ENCODE measurements at regions not wholly inside any gene's neighbourhood (a gene's known extent, or its start where the extent isn't known, plus 50 kb on each side); places are given as distances from the start of the nearest gene placed in this dataset.
"Not testable (repeated sequence)": the region's sequence is repeated elsewhere in the genome, so short reads cannot be mapped to it uniquely, and the experiment has no call there.

GRCh38 chr7:65771226-65771569 lies 101.7 kb upstream of the VKORC1L1 start:
- not testable (repeated sequence) for H3K27me3 ChIP-seq (ENCODE audit: control insufficient read depth, insufficient read depth, low read length); H3K4me1 ChIP-seq (ENCODE audit: control insufficient read depth, insufficient read depth, low read length); H3K9me3 ChIP-seq (ENCODE audit: control insufficient read depth, low read length); H3K36me3 ChIP-seq (ENCODE audit: control insufficient read depth, insufficient read depth, low read length)
- Histone ChIP-seq H3K4me3 (ENCODE audit: low read length) (peak overlapping the region; percentile 62), H3K9ac (ENCODE audit: low read length) (peak overlapping the region; percentile 69)

GRCh38 chr7:65776677-65777076 lies 96.2 kb upstream of the VKORC1L1 start:
- H3K36me3 ChIP-seq (ENCODE audit: control insufficient read depth, insufficient read depth, low read length); H3K4me1 ChIP-seq (ENCODE audit: control insufficient read depth, insufficient read depth, low read length); H3K27me3 ChIP-seq (ENCODE audit: control insufficient read depth, insufficient read depth, low read length); H3K9me3 ChIP-seq (ENCODE audit: control insufficient read depth, low read length); H3K9ac ChIP-seq (ENCODE audit: low read length); H3K4me3 ChIP-seq (ENCODE audit: low read length): not testable (repeated sequence)

- H3K9ac ChIP-seq (ENCODE audit: low read length); H3K4me1 ChIP-seq (ENCODE audit: control insufficient read depth, insufficient read depth, low read length); H3K36me3 ChIP-seq (ENCODE audit: control insufficient read depth, insufficient read depth, low read length); H3K4me3 ChIP-seq (ENCODE audit: low read length); H3K9me3 ChIP-seq (ENCODE audit: control insufficient read depth, low read length); H3K27me3 ChIP-seq (ENCODE audit: control insufficient read depth, insufficient read depth, low read length): not testable (repeated sequence)
Measured at GRCh38 chr7:65789943-65790342, 82.9 kb upstream of the VKORC1L1 start.

GRCh38 chr7:65791788-65792187 lies 81.1 kb upstream of the VKORC1L1 start:
- H3K4me1 ChIP-seq (ENCODE audit: control insufficient read depth, insufficient read depth, low read length) = not testable (repeated sequence)

GRCh38 chr7:65792726-65793125 lies 80.1 kb upstream of the VKORC1L1 start:
- H3K27me3 ChIP-seq (ENCODE audit: control insufficient read depth, insufficient read depth, low read length); H3K36me3 ChIP-seq (ENCODE audit: control insufficient read depth, insufficient read depth, low read length); H3K9ac ChIP-seq (ENCODE audit: low read length); H3K4me3 ChIP-seq (ENCODE audit: low read length); H3K4me1 ChIP-seq (ENCODE audit: control insufficient read depth, insufficient read depth, low read length); H3K9me3 ChIP-seq (ENCODE audit: control insufficient read depth, low read length): not testable (repeated sequence)

More at GRCh38 chr7:65791788-65792187, 81.1 kb upstream of the VKORC1L1 start:
- H3K9me3 ChIP-seq (ENCODE audit: control insufficient read depth, low read length); H3K9ac ChIP-seq (ENCODE audit: low read length); H3K27me3 ChIP-seq (ENCODE audit: control insufficient read depth, insufficient read depth, low read length); H3K36me3 ChIP-seq (ENCODE audit: control insufficient read depth, insufficient read depth, low read length); H3K4me3 ChIP-seq (ENCODE audit: low read length): not testable (repeated sequence)

- not testable (repeated sequence) for H3K9ac ChIP-seq (ENCODE audit: low read length); H3K36me3 ChIP-seq (ENCODE audit: control insufficient read depth, insufficient read depth, low read length); H3K27me3 ChIP-seq (ENCODE audit: control insufficient read depth, insufficient read depth, low read length); H3K4me1 ChIP-seq (ENCODE audit: control insufficient read depth, insufficient read depth, low read length); H3K9me3 ChIP-seq (ENCODE audit: control insufficient read depth, low read length); H3K4me3 ChIP-seq (ENCODE audit: low read length)
Measured at GRCh38 chr7:65794671-65795391, 78.0 kb upstream of the VKORC1L1 start.

GRCh38 chr7:65795392-65795716 lies 77.5 kb upstream of the VKORC1L1 start:
- not testable (repeated sequence) for H3K27me3 ChIP-seq (ENCODE audit: control insufficient read depth, insufficient read depth, low read length); H3K9ac ChIP-seq (ENCODE audit: low read length); H3K36me3 ChIP-seq (ENCODE audit: control insufficient read depth, insufficient read depth, low read length); H3K9me3 ChIP-seq (ENCODE audit: control insufficient read depth, low read length); H3K4me3 ChIP-seq (ENCODE audit: low read length); H3K4me1 ChIP-seq (ENCODE audit: control insufficient read depth, insufficient read depth, low read length)

GRCh38 chr7:65796205-65796604 lies 76.7 kb upstream of the VKORC1L1 start:
- Histone ChIP-seq H3K9ac (ENCODE audit: low read length) (no peak overlapping the region), H3K27me3 (ENCODE audit: control insufficient read depth, insufficient read depth, low read length) (no peaks in the 10 kb centered on the region), H3K36me3 (ENCODE audit: control insufficient read depth, insufficient read depth, low read length) (no peaks in the 10 kb centered on the region), H3K4me3 (ENCODE audit: low read length) (no peak overlapping the region), H3K9me3 (ENCODE audit: control insufficient read depth, low read length) (no peaks in the 10 kb centered on the region), H3K4me1 (ENCODE audit: control insufficient read depth, insufficient read depth, low read length) (no peaks in the 10 kb centered on the region)

GRCh38 chr7:65797086-65797485 lies 75.8 kb upstream of the VKORC1L1 start:
- H3K9me3 ChIP-seq (ENCODE audit: control insufficient read depth, low read length) = not testable (repeated sequence)

GRCh38 chr7:65797566-65797965 lies 75.3 kb upstream of the VKORC1L1 start:
- H3K9ac ChIP-seq (ENCODE audit: low read length); H3K4me1 ChIP-seq (ENCODE audit: control insufficient read depth, insufficient read depth, low read length); H3K36me3 ChIP-seq (ENCODE audit: control insufficient read depth, insufficient read depth, low read length); H3K4me3 ChIP-seq (ENCODE audit: low read length); H3K27me3 ChIP-seq (ENCODE audit: control insufficient read depth, insufficient read depth, low read length); H3K9me3 ChIP-seq (ENCODE audit: control insufficient read depth, low read length): not testable (repeated sequence)

More at GRCh38 chr7:65797086-65797485, 75.8 kb upstream of the VKORC1L1 start:
- not testable (repeated sequence) for H3K4me3 ChIP-seq (ENCODE audit: low read length); H3K27me3 ChIP-seq (ENCODE audit: control insufficient read depth, insufficient read depth, low read length); H3K9ac ChIP-seq (ENCODE audit: low read length); H3K4me1 ChIP-seq (ENCODE audit: control insufficient read depth, insufficient read depth, low read length); H3K36me3 ChIP-seq (ENCODE audit: control insufficient read depth, insufficient read depth, low read length)

- Histone ChIP-seq H3K9ac (ENCODE audit: low read length) (no peak overlapping the region), H3K4me3 (ENCODE audit: low read length) (no peak overlapping the region), H3K36me3 (ENCODE audit: control insufficient read depth, insufficient read depth, low read length) (no peaks in the 10 kb centered on the region), H3K27me3 (ENCODE audit: control insufficient read depth, insufficient read depth, low read length) (no peaks in the 10 kb centered on the region), H3K4me1 (ENCODE audit: control insufficient read depth, insufficient read depth, low read length) (no peaks in the 10 kb centered on the region), H3K9me3 (ENCODE audit: control insufficient read depth, low read length) (no peaks in the 10 kb centered on the region)
Measured at GRCh38 chr7:65798111-65799075, 74.5 kb upstream of the VKORC1L1 start.

GRCh38 chr7:65800191-65800590 lies 72.7 kb upstream of the VKORC1L1 start:
- H3K4me3 ChIP-seq (ENCODE audit: low read length); H3K27me3 ChIP-seq (ENCODE audit: control insufficient read depth, insufficient read depth, low read length): not testable (repeated sequence)

More at GRCh38 chr7:65800191-65800590, 72.7 kb upstream of the VKORC1L1 start:
- H3K36me3 ChIP-seq (ENCODE audit: control insufficient read depth, insufficient read depth, low read length); H3K9ac ChIP-seq (ENCODE audit: low read length); H3K9me3 ChIP-seq (ENCODE audit: control insufficient read depth, low read length); H3K4me1 ChIP-seq (ENCODE audit: control insufficient read depth, insufficient read depth, low read length): not testable (repeated sequence)

All from mucosa of stomach (tissue), 1 donor.